Esophagus muscularis mucosa (tissue), 4 donors: ENCODE measurements at regions not wholly inside any gene's neighbourhood (a gene's known extent, or its start where the extent isn't known, plus 50 kb on each side); places are given as distances from the start of the nearest gene placed in this dataset.

ENCODE experiments used
- DNase-seq: peaks from one replicate; pipeline ENCODE4 v3.0.0-alpha.2; 2017; ENCODE audit errors: extremely low spot score
- H3K27ac ChIP-seq, 4 donors: fragments of 200-600 bp; sonication (generic); replicated peaks in 1 of 4; 1 replicate in 3 of 4; 2 replicates in 1 of 4; pipeline ENCODE4 v1.5.1; 2016 to 2019; ENCODE audit warnings: mild to moderate bottlenecking in 1 of 4
- H3K27me3 ChIP-seq, 4 donors: fragments of 200-600 bp; sonication (generic); one replicate each; pipeline versions ENCODE4 v1.5.1 to v1.6.0; 2016 to 2019
- H3K36me3 ChIP-seq, 4 donors: fragments of 200-600 bp; sonication (generic); one replicate each; pipeline ENCODE4 v1.5.1; 2016 to 2019
- H3K4me1 ChIP-seq, 4 donors: fragments of 200-600 bp; sonication (generic); one replicate each; pipeline ENCODE4 v1.5.1; 2016 to 2019
- H3K4me3 ChIP-seq, 4 donors: fragments of 200-600 bp; sonication (generic); 1 replicate in 2 of 4; 2 replicates in 2 of 4; pipeline ENCODE4 v1.5.1; 2016 to 2019; ENCODE audit warnings: mild to moderate bottlenecking in 4 of 4, moderate library complexity in 1 of 4
- H3K9me3 ChIP-seq, 4 donors: fragments of 200-600 bp; sonication (generic); 1 replicate in 3 of 4; 2 replicates in 1 of 4; pipeline ENCODE4 v1.5.1; 2016 to 2019
- CTCF ChIP-seq, 3 experiments: fragments of 200-600 bp in 2 of 3; fragments of 450-650 bp in 1 of 3; sonication (generic) in 2 of 3; IDR thresholded peaks; one replicate each; pipeline ENCODE4 v1.5.1; 2017 to 2019; ENCODE audit warnings: antibody characterized with exemption in 3 of 3, mild to moderate bottlenecking in 2 of 3, moderate library complexity in 1 of 3
- EP300 ChIP-seq: sonication (generic); formaldehyde crosslinking; IDR thresholded peaks from one replicate; pipeline ENCODE4 v1.6.1; 2017; ENCODE audit warnings: antibody characterized with exemption
- POLR2A ChIP-seq: fragments of 450-650 bp; IDR thresholded peaks from one replicate; pipeline ENCODE4 v1.6.1; 2017; ENCODE audit warnings: antibody characterized with exemption, moderate library complexity, mild to moderate bottlenecking, low read depth
- POLR2AphosphoS5 ChIP-seq, 2 donors: sonication (generic); formaldehyde crosslinking; IDR thresholded peaks; one replicate each; pipeline ENCODE4 v1.6.1; 2017; ENCODE audit warnings: antibody characterized with exemption in 2 of 2
- WGBS: methylation state at CpG from one replicate; pipeline ENCODE4 v1.1.5; 2018; 5-methylcytosine and 5-hydroxymethylcytosine counted together
- intact Hi-C: fragments of 100-400 bp; cut with DNase I; formaldehyde crosslinking; loops from one replicate; pipeline ENCODE4 v1.15.1; 2023

- Histone ChIP-seq H3K4me1 (peaks cover 0 to 7% (median 0%) of the 10 kb centered on the region in 4 donors), H3K4me3 (no peak overlapping the region), H3K9me3 (no peaks in the 10 kb centered on the region), H3K36me3 (no peaks in the 10 kb centered on the region), H3K27me3 (no peaks in the 10 kb centered on the region), H3K27ac (no peak overlapping the region)
- 91% methylated on average over 3 of the region's 3 CpGs for whole genome bisulfite sequencing
- no peak for TF ChIP-seq EP300
- TF ChIP-seq POLR2A, result no peak
- TF ChIP-seq POLR2AphosphoS5 (IDR thresholded peaks at IDR 0.05), result no peak
- TF ChIP-seq CTCF (IDR thresholded peaks at IDR 0.05), result no peak
- intact Hi-C loops, result no loop called here
- no peak for DNase-seq
Measured at GRCh38 chr10:9759596-9759995, 1258.1 kb upstream of the CELF2 start.

GRCh38 chr10:9762966-9763656 is 1254.6 kb upstream of the CELF2 start:
- no peak for TF ChIP-seq POLR2A
- no peak for TF ChIP-seq CTCF (IDR thresholded peaks at IDR 0.05)
- no peak for TF ChIP-seq EP300
- no peak for TF ChIP-seq POLR2AphosphoS5 (IDR thresholded peaks at IDR 0.05)
- Histone ChIP-seq H3K4me3 (no peak overlapping the region), H3K4me1 (peaks cover 0 to 7% (median 0%) of the 10 kb centered on the region in 4 donors), H3K27me3 (no peaks in the 10 kb centered on the region), H3K27ac (no peak overlapping the region), H3K9me3 (no peaks in the 10 kb centered on the region), H3K36me3 (no peaks in the 10 kb centered on the region)
- WGBS, result 64% methylated on average over 7 of the region's 7 CpGs
- intact Hi-C loops, result no loop called here
- no peak for DNase-seq

GRCh38 chr10:9766762-9767161 is 1250.9 kb upstream of the CELF2 start:
- Histone ChIP-seq H3K9me3 (no peaks in the 10 kb centered on the region), H3K27me3 (no peaks in the 10 kb centered on the region), H3K27ac (no peak overlapping the region), H3K4me1 (peaks cover 0 to 7% (median 0%) of the 10 kb centered on the region in 4 donors), H3K4me3 (no peak overlapping the region), H3K36me3 (no peaks in the 10 kb centered on the region)
- DNase-seq, result no peak
- TF ChIP-seq POLR2A, result no peak
- TF ChIP-seq EP300, result no peak
- TF ChIP-seq CTCF (IDR thresholded peaks at IDR 0.05), result no peak
- intact Hi-C loops, result no loop called here

- Histone ChIP-seq H3K4me3 (no peak overlapping the region), H3K36me3 (no peaks in the 10 kb centered on the region), H3K9me3 (peaks cover 0 to 6% (median 0%) of the 10 kb centered on the region in 4 donors), H3K4me1 (no peaks in the 10 kb centered on the region), H3K27ac (no peak overlapping the region), H3K27me3 (no peaks in the 10 kb centered on the region)
- no peak for DNase-seq
- 55% methylated on average over 2 of the region's 2 CpGs for WGBS
- TF ChIP-seq POLR2AphosphoS5 (IDR thresholded peaks at IDR 0.05) (no peak), POLR2A (no peak), EP300 (no peak), CTCF (IDR thresholded peaks at IDR 0.05) (no peak)
- intact Hi-C loops, result no loop called here
Measured at GRCh38 chr10:9781666-9782065, 1236.0 kb upstream of the CELF2 start.

GRCh38 chr10:9786101-9786500 is 1231.6 kb upstream of the CELF2 start:
- WGBS, result 80% methylated on average over 1 of the region's 1 CpG
- Histone ChIP-seq H3K4me3 (no peak overlapping the region), H3K9me3 (peaks cover 0 to 6% (median 0%) of the 10 kb centered on the region in 4 donors), H3K27me3 (no peaks in the 10 kb centered on the region), H3K27ac (no peak overlapping the region), H3K36me3 (no peaks in the 10 kb centered on the region), H3K4me1 (no peaks in the 10 kb centered on the region)
- intact Hi-C loops, result no loop called here
- no peak for TF ChIP-seq EP300
- TF ChIP-seq CTCF (IDR thresholded peaks at IDR 0.05), result no peak
- TF ChIP-seq POLR2AphosphoS5 (IDR thresholded peaks at IDR 0.05), result no peak
- no peak for TF ChIP-seq POLR2A
- DNase-seq, result no peak
